Stomach (tissue), 8 donors: ENCODE measurements at regions not wholly inside any gene's neighbourhood (a gene's known extent, or its start where the extent isn't known, plus 50 kb on each side); places are given as distances from the start of the nearest gene placed in this dataset.
A peak's percentile ranks its signal among the peaks of the same experiment; 100 is the strongest.

ENCODE experiments used
- DNase-seq, 2 donors: peaks; one replicate each; pipeline versions ENCODE4 v3.0.0 to v3.0.0-alpha.2; 2013 to 2019
- H3K27ac ChIP-seq, 5 donors: fragments of 200-600 bp in 4 of 5; sonication (generic) in 4 of 5; one replicate each; pipeline ENCODE4 v1.5.1; 2013 to 2019; ENCODE audit warnings: mild to moderate bottlenecking in 1 of 5, moderate library complexity in 1 of 5
- H3K27me3 ChIP-seq, 3 donors: fragments of 200-600 bp; sonication (generic); one replicate each; pipeline ENCODE4 v1.5.1; 2017 to 2019; ENCODE audit warnings: mixed run types in 1 of 3
- H3K36me3 ChIP-seq, 4 donors: fragments of 200-600 bp; sonication (generic); 1 replicate in 3 of 4; 2 replicates in 1 of 4; pipeline ENCODE4 v1.5.1; 2016 to 2019
- H3K4me1 ChIP-seq, 4 donors: fragments of 200-600 bp; sonication (generic); one replicate each; pipeline ENCODE4 v1.5.1; 2016 to 2019
- H3K4me3 ChIP-seq, 4 donors: fragments of 200-600 bp; sonication (generic) in 3 of 4; one replicate each; pipeline ENCODE4 v1.5.1; 2016 to 2019; ENCODE audit warnings: mild to moderate bottlenecking in 1 of 4
- H3K9me3 ChIP-seq, 4 donors: fragments of 200-600 bp; sonication (generic); one replicate each; pipeline ENCODE4 v1.5.1; 2016 to 2019
- CTCF ChIP-seq, 7 experiments: fragments of 450-650 bp in 4 of 7; fragments of 200-600 bp in 3 of 7; sonication (generic) in 3 of 7; IDR thresholded peaks; one replicate each; pipeline ENCODE4 v1.5.1; 2016 to 2019; ENCODE audit warnings: antibody characterized with exemption in 7 of 7, control low read depth in 2 of 7, mild to moderate bottlenecking in 1 of 7
- EP300 ChIP-seq: sonication (generic); formaldehyde crosslinking; IDR thresholded peaks from one replicate; pipeline ENCODE4 v1.6.1; 2017; ENCODE audit warnings: antibody characterized with exemption
- POLR2A ChIP-seq, 4 donors: fragments of 450-650 bp; IDR thresholded peaks; one replicate each; pipeline ENCODE4 v1.6.1; 2016; ENCODE audit warnings: antibody characterized with exemption in 4 of 4, control low read depth in 2 of 4, mild to moderate bottlenecking in 1 of 4, moderate library complexity in 1 of 4
- POLR2AphosphoS5 ChIP-seq, 3 donors: sonication (generic); formaldehyde crosslinking; IDR thresholded peaks; one replicate each; pipeline ENCODE4 v1.6.1; 2016; ENCODE audit warnings: antibody characterized with exemption in 3 of 3
- WGBS, 5 donors: extraction: QIAGEN DNeasy Blood & Tissue Kit in 3 of 5; methylation state at CpG; one replicate each; pipeline versions ENCODE4 v1.1.5 to v1.1.7; 2013 to 2018; 5-methylcytosine and 5-hydroxymethylcytosine counted together
- intact Hi-C: fragments of 100-400 bp; cut with DNase I; formaldehyde crosslinking; loops from one replicate; pipeline ENCODE4 v1.15.1; 2023; ENCODE audit warnings: low total_unique reads
- donor health status: healthy with polysubstance abuse.
- donor health status: Bipolar disorder and iron deficiency.
- donor health status: healthy.

DNA sequence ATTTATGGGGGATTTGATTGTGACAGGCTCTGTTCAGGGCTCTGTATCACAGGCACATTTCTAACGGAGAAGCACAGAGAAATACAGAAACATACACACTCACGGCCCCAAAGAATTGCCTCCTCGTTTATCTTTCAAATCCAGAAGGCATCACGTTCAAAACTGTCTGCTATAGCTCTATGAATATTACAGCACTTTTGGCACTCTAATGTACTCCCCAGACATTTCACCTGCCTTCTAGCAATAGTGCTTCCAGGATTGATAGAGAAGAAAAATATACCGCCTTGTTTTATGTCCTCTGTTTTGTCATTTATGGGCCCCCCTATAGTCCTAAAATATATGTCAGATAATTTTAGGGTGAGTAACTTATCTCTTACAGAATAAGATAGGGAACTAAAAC lies 947.5 kb downstream of the ANKRD7 start:
- H3K9me3 ChIP-seq, result peaks cover 0 to 17% (median 10%) of the 10 kb centered on the region in 4 donors
- H3K4me3 ChIP-seq, result no peak overlapping the region
- 80 to 86% (median 80%) methylated on average over 5 of the region's 5 CpGs for WGBS, 5 donors
- H3K27me3 ChIP-seq, result no peaks in the 10 kb centered on the region
- no peaks in the 10 kb centered on the region for H3K4me1 ChIP-seq
- DNase-seq, result no peak
- intact Hi-C loops, result loop anchor here (10.0 kb wide), 1 partner anchor 247 kb away; no protein-coding TSS in a partner anchor
- TF ChIP-seq POLR2AphosphoS5 (IDR thresholded peaks at IDR 0.05) (no peak), EP300 (no peak), CTCF (IDR thresholded peaks at IDR 0.05) (no peak), POLR2A (IDR thresholded peaks at IDR 0.05) (no peak)
- no peaks in the 10 kb centered on the region for H3K36me3 ChIP-seq
- H3K27ac ChIP-seq, result no peak overlapping the region

GRCh38 chr7:119175911-119176627 lies 951.6 kb downstream of the ANKRD7 start:
- no peak overlapping the region for H3K4me3 ChIP-seq
- DNase-seq, result peak; percentile 31 to 85
- no peak overlapping the region for H3K27ac ChIP-seq
- TF ChIP-seq EP300 (no peak), CTCF (IDR thresholded peaks at IDR 0.05) (peak in 4 of 7 experiments; percentile 30 to 51 (median 42)), POLR2AphosphoS5 (IDR thresholded peaks at IDR 0.05) (no peak), POLR2A (IDR thresholded peaks at IDR 0.05) (no peak)
- no peaks in the 10 kb centered on the region for H3K36me3 ChIP-seq
- intact Hi-C loops, result loop anchor here (10.0 kb wide), 1 partner anchor 251 kb away; no protein-coding TSS in a partner anchor
- no peaks in the 10 kb centered on the region for H3K4me1 ChIP-seq
- H3K27me3 ChIP-seq, result no peaks in the 10 kb centered on the region
- 12 to 16% (median 14%) methylated on average over 6 of the region's 6 CpGs for WGBS, 5 donors
- H3K9me3 ChIP-seq, result no peaks in the 10 kb centered on the region

DNA sequence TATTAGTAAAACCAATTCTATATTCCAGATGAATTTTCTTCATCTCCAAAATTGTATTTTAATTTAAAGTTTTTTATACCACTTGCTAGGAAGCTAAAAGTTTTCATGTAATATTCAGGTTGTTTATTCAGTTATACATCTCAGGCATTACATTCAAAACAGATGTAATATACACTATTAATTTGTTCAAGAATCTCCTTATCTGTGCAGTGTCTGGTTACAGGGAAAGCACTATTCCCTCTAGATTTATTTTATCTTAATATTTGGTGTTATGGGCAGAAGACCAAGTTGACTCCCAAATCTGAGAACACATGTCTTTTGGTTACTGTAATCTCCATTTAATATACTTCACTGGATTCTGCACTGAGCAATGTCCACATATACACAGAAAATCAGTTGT lies 953.4 kb downstream of the ANKRD7 start:
- H3K4me1 ChIP-seq, result no peaks in the 10 kb centered on the region
- no peak for DNase-seq
- H3K9me3 ChIP-seq, result no peaks in the 10 kb centered on the region
- intact Hi-C loops, result loop anchor here (10.0 kb wide), 1 partner anchor 253 kb away; no protein-coding TSS in a partner anchor
- no peaks in the 10 kb centered on the region for H3K27me3 ChIP-seq
- no peak for TF ChIP-seq CTCF (IDR thresholded peaks at IDR 0.05)
- TF ChIP-seq POLR2AphosphoS5 (IDR thresholded peaks at IDR 0.05), result no peak
- TF ChIP-seq POLR2A (IDR thresholded peaks at IDR 0.05), result no peak
- TF ChIP-seq EP300, result no peak
- H3K36me3 ChIP-seq, result no peaks in the 10 kb centered on the region
- no peak overlapping the region for H3K4me3 ChIP-seq
- H3K27ac ChIP-seq, result no peak overlapping the region

DNA sequence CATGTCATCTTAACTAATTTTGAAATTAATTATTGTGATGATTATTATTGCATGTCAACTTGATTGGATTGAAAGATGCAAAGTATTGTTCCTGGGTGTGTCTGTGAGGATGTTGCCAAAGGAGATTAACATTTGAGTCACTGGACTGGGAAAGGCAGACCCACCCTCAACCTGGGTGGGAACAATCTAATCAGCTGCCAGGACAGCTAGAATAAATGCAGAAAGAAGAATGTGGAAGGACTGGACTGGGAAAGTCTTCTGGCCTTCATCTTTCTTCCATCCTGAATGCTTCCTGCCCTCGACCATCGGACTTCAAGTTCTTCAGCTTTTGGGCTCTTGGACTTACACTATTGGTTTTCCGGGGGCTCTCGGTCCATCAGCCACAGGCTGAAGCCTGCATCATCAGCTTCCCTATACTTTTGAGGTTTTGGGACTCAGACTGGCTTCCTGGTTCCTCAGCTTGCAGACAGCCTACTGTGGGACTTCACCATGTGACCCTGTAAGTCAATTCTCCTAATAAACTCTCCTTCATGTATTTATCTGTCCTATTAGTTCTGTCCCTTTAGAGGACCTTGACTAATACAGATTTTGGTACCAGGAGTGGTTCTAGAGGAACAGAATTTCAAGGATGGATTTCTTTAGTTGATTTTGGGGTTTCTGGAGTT lies 959.8 kb downstream of the ANKRD7 start:
- intact Hi-C loops, result no loop called here
- no peaks in the 10 kb centered on the region for H3K36me3 ChIP-seq
- no peaks in the 10 kb centered on the region for H3K27me3 ChIP-seq
- no peak overlapping the region for H3K27ac ChIP-seq
- H3K4me3 ChIP-seq, result no peak overlapping the region
- 79 to 94% (median 84%) methylated on average over 4 of the region's 4 CpGs for WGBS, 5 donors
- H3K9me3 ChIP-seq, result no peaks in the 10 kb centered on the region
- H3K4me1 ChIP-seq, result no peaks in the 10 kb centered on the region
- TF ChIP-seq CTCF (IDR thresholded peaks at IDR 0.05) (no peak), EP300 (no peak)
- DNase-seq, result no peak
